Gastroesophageal sphincter (tissue), 3 donors: ENCODE measurements at regions not wholly inside any gene's neighbourhood (a gene's known extent, or its start where the extent isn't known, plus 50 kb on each side); places are given as distances from the start of the nearest gene placed in this dataset.

Experiments used
- CTCF ChIP-seq, 4 experiments: fragments of 200-600 bp in 2 of 4; fragments of 450-650 bp in 2 of 4; sonication (generic) in 1 of 4; IDR thresholded peaks; one replicate each; pipeline ENCODE4 v1.5.1; 2017 to 2019; ENCODE audit warnings: antibody characterized with exemption in 4 of 4, mild to moderate bottlenecking in 2 of 4, moderate library complexity in 2 of 4
- POLR2AphosphoS5 ChIP-seq: sonication (generic); formaldehyde crosslinking; IDR thresholded peaks from one replicate; pipeline ENCODE4 v1.6.1; 2017; ENCODE audit warnings: antibody characterized with exemption

- no peak for TF ChIP-seq CTCF (IDR thresholded peaks at IDR 0.05)
- TF ChIP-seq POLR2AphosphoS5 = no peak
These were observed 670.5 kb upstream of the USP24 start for GRCh38 chr1:55885619-55886018.
